Body of pancreas (tissue), 4 donors: ENCODE measurements at regions not wholly inside any gene's neighbourhood (a gene's known extent, or its start where the extent isn't known, plus 50 kb on each side); places are given as distances from the start of the nearest gene placed in this dataset.

Experiments used
- CTCF ChIP-seq, 7 experiments: fragments of 450-650 bp in 4 of 7; fragments of 200-600 bp in 3 of 7; sonication (generic) in 3 of 7; IDR thresholded peaks; one replicate each; pipeline ENCODE4 v1.5.1; 2016 to 2019; ENCODE audit warnings: antibody characterized with exemption in 7 of 7
- POLR2A ChIP-seq, 3 donors: fragments of 450-650 bp; IDR thresholded peaks; one replicate each; pipeline ENCODE4 v1.6.1; 2016; ENCODE audit warnings: antibody characterized with exemption in 3 of 3, mild to moderate bottlenecking in 2 of 3

GRCh38 chr9:23594421-23594820 lies 231.6 kb downstream of the ELAVL2 start:
- TF ChIP-seq CTCF (IDR thresholded peaks at IDR 0.05) (no peak), POLR2A (IDR thresholded peaks at IDR 0.05) (no peak)
